Hepatocyte (in vitro differentiated cells): ENCODE measurements at regions not wholly inside any gene's neighbourhood (a gene's known extent, or its start where the extent isn't known, plus 50 kb on each side); places are given as distances from the start of the nearest gene placed in this dataset.

Source experiments
- CTCF ChIP-seq: fragments of 200-600 bp; sonication (generic); IDR thresholded peaks from 2 replicates; pipeline ENCODE4 v1.5.1; 2016; ENCODE audit warnings: antibody characterized with exemption, mild to moderate bottlenecking; ENCODE audit not compliant: poor library complexity
- EZH2phosphoT487 ChIP-seq: fragments of 200-600 bp; sonication (generic); IDR thresholded peaks from one replicate; pipeline ENCODE4 v1.6.1; 2018; ENCODE audit warnings: antibody characterized with exemption, mild to moderate bottlenecking, low read depth, moderate library complexity; ENCODE audit not compliant: unreplicated experiment, severe bottlenecking

GRCh38 chrX:928606-929005 is 283.8 kb downstream of the CRLF2 start:
- TF ChIP-seq CTCF (no peak), EZH2phosphoT487 (no peak)
